Prostate gland (tissue), 2 donors: ENCODE measurements at regions not wholly inside any gene's neighbourhood (a gene's known extent, or its start where the extent isn't known, plus 50 kb on each side); places are given as distances from the start of the nearest gene placed in this dataset.

Experiments used
- DNase-seq: peaks from one replicate; pipeline ENCODE4 v3.0.0-alpha.2; 2019; ENCODE audit warnings: low spot score
- H3K27ac ChIP-seq, 2 donors: fragments of 200-600 bp; sonication (generic); 2 replicates each; pipeline ENCODE4 v1.5.1; 2017 to 2019
- H3K27me3 ChIP-seq: fragments of 200-600 bp; sonication (generic); replicated peaks from 2 replicates; pipeline ENCODE4 v1.5.1; 2019; ENCODE audit not compliant: insufficient read depth
- H3K36me3 ChIP-seq, 2 donors: fragments of 200-600 bp; sonication (generic); 1 replicate in 1 of 2; 2 replicates in 1 of 2; pipeline versions ENCODE4 v1.5.1 to v1.8.1; 2017 to 2019
- H3K4me1 ChIP-seq: fragments of 200-600 bp; sonication (generic); replicated peaks from 2 replicates; pipeline ENCODE4 v1.5.1; 2019
- H3K4me3 ChIP-seq, 2 donors: fragments of 200-600 bp; sonication (generic); 2 replicates each; pipeline ENCODE4 v1.5.1; 2017 to 2019
- H3K9me3 ChIP-seq: fragments of 200-600 bp; sonication (generic); 2 replicates; pipeline ENCODE4 v1.5.1; 2017
- CTCF ChIP-seq, 4 experiments: fragments of 200-600 bp in 2 of 4; fragments of 450-650 bp in 2 of 4; sonication (generic) in 2 of 4; IDR thresholded peaks; 1 replicate in 3 of 4; 2 replicates in 1 of 4; pipeline ENCODE4 v1.5.1; 2016 to 2019; ENCODE audit warnings: antibody characterized with exemption in 4 of 4, mild to moderate bottlenecking in 2 of 4, moderate library complexity in 2 of 4
- POLR2A ChIP-seq: fragments of 450-650 bp; IDR thresholded peaks from one replicate; pipeline ENCODE4 v1.6.1; 2016; ENCODE audit warnings: antibody characterized with exemption, mild to moderate bottlenecking
- POLR2AphosphoS5 ChIP-seq: sonication (generic); formaldehyde crosslinking; IDR thresholded peaks from one replicate; pipeline ENCODE4 v1.6.1; 2017; ENCODE audit warnings: antibody characterized with exemption
- WGBS: methylation state at CpG from one replicate; pipeline ENCODE4 v1.1.5; 2018; 5-methylcytosine and 5-hydroxymethylcytosine counted together
- intact Hi-C: fragments of 100-400 bp; cut with DNase I; formaldehyde crosslinking; loops from one replicate; pipeline ENCODE4 v1.14.2; 2022

DNA sequence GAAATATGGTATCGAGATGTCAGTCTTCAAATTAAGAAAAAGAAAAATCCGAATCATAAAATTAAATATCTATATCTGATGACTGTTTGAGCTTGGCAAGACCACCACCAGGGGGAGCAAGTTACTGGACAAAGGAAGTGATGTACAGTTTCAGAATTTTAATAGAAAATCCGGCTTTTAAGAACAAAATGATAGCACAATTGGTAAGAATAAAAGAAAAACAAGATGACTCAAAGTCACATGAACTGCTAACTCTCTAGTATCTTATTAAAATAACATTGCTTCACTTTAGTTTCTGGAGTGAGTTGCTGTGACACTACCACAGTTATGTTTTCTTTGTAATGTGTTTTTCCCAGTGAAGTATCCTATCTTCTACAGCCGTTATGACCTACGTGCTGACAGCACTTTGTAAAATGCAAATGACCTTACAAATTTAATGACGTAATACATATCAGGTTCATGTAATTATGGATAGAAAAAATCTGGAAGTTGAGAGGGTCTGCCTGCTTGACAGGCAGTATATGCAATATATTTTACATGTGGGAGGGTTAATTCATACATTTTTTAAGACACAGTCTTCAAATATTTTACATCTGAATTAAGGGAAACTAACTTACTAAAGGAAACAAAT lies 405.3 kb upstream of the HS3ST5 start:
- WGBS: 28% methylated on average over 6 of the region's 6 CpGs
- Histone ChIP-seq H3K4me3 (no peak overlapping the region), H3K27ac (no peak overlapping the region), H3K27me3 (no peaks in the 10 kb centered on the region), H3K36me3 (no peaks in the 10 kb centered on the region), H3K4me1 (no peaks in the 10 kb centered on the region), H3K9me3 (no peaks in the 10 kb centered on the region)
- TF ChIP-seq POLR2AphosphoS5 (no peak), CTCF (IDR thresholded peaks at IDR 0.05) (peak in 3 of 4 experiments; percentile 21 to 58 (median 37))
- no peak for DNase-seq
- intact Hi-C loops: loop anchor here (5.0 kb wide), 1 partner anchor 1149 kb away; no protein-coding TSS in a partner anchor

- H3K4me1 ChIP-seq: no peaks in the 10 kb centered on the region
- TF ChIP-seq POLR2AphosphoS5: no peak
- no peak for TF ChIP-seq CTCF (IDR thresholded peaks at IDR 0.05)
- TF ChIP-seq POLR2A: no peak
- WGBS: 81% methylated on average over 2 of the region's 2 CpGs
- H3K36me3 ChIP-seq: no peaks in the 10 kb centered on the region
- intact Hi-C loops: no loop called here
- no peaks in the 10 kb centered on the region for H3K27me3 ChIP-seq
- no peak overlapping the region for H3K4me3 ChIP-seq
- H3K9me3 ChIP-seq: no peaks in the 10 kb centered on the region
- DNase-seq: no peak
- no peak overlapping the region for H3K27ac ChIP-seq
Observed at GRCh38 chr6:114740547-114740946, 397.7 kb upstream of the HS3ST5 start.

DNA sequence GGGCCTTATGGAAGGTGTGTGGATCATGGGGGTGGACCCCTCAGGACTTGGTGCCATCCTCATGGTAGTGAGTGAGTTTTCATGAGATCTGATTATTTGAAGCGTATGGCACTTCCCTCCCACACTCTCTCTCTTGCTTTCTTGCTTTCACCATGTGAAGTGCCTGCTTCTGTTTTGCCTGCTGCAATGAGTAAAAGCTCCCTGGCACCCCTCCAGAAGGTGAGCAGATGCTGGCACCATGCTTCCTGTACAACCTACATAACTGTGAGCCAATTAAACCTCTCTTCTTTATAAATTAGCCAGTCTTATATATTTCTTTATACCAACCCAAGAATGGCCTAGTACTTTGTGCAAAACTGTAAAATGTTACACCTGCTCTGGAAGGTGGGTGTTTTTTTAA lies 396.8 kb upstream of the HS3ST5 start:
- 92% methylated on average over 1 of the region's 1 CpG for WGBS
- Histone ChIP-seq H3K4me3 (no peak overlapping the region), H3K27ac (no peak overlapping the region), H3K9me3 (no peaks in the 10 kb centered on the region), H3K4me1 (no peaks in the 10 kb centered on the region), H3K36me3 (no peaks in the 10 kb centered on the region), H3K27me3 (no peaks in the 10 kb centered on the region)
- DNase-seq: no peak
- intact Hi-C loops: no loop called here
- TF ChIP-seq CTCF (IDR thresholded peaks at IDR 0.05): no peak
- TF ChIP-seq POLR2AphosphoS5: no peak
- TF ChIP-seq POLR2A: no peak

GRCh38 chr6:114735025-114735735 lies 392.4 kb upstream of the HS3ST5 start:
- DNase-seq: no peak
- TF ChIP-seq CTCF (IDR thresholded peaks at IDR 0.05) (no peak), POLR2A (no peak), POLR2AphosphoS5 (no peak)
- intact Hi-C loops: no loop called here
- no peaks in the 10 kb centered on the region for H3K36me3 ChIP-seq
- H3K4me1 ChIP-seq: no peaks in the 10 kb centered on the region
- no peak overlapping the region for H3K4me3 ChIP-seq
- H3K27me3 ChIP-seq: no peaks in the 10 kb centered on the region
- no peak overlapping the region for H3K27ac ChIP-seq
- 70% methylated on average over 5 of the region's 5 CpGs for WGBS
- no peaks in the 10 kb centered on the region for H3K9me3 ChIP-seq

- no peak for DNase-seq
- 71% methylated on average over 1 of the region's 1 CpG for WGBS
- no peak overlapping the region for H3K4me3 ChIP-seq
- H3K4me1 ChIP-seq: no peaks in the 10 kb centered on the region
- TF ChIP-seq CTCF (IDR thresholded peaks at IDR 0.05) (no peak), POLR2A (no peak), POLR2AphosphoS5 (no peak)
- no peak overlapping the region for H3K27ac ChIP-seq
- H3K9me3 ChIP-seq: no peaks in the 10 kb centered on the region
- no peaks in the 10 kb centered on the region for H3K27me3 ChIP-seq
- intact Hi-C loops: no loop called here
- no peaks in the 10 kb centered on the region for H3K36me3 ChIP-seq
Observed at GRCh38 chr6:114733596-114733995, 390.8 kb upstream of the HS3ST5 start.
